GM18858 (cell line): ENCODE measurements at regions not wholly inside any gene's neighbourhood (a gene's known extent, or its start where the extent isn't known, plus 50 kb on each side); places are given as distances from the start of the nearest gene placed in this dataset.
"Not testable (repeated sequence)": the region's sequence is repeated elsewhere in the genome, so short reads cannot be mapped to it uniquely, and the experiment has no call there.

Experiments used
- ATAC-seq: cut with Tn5 transposase; IDR thresholded peaks from one replicate; pipeline ENCODE4 v1.9.1; 2021; ENCODE audit not compliant: unreplicated experiment

GRCh38 chr5:36739751-36740221, 133.4 kb downstream of the SLC1A3 start:
- peak; percentile 62 for ATAC-seq

DNA sequence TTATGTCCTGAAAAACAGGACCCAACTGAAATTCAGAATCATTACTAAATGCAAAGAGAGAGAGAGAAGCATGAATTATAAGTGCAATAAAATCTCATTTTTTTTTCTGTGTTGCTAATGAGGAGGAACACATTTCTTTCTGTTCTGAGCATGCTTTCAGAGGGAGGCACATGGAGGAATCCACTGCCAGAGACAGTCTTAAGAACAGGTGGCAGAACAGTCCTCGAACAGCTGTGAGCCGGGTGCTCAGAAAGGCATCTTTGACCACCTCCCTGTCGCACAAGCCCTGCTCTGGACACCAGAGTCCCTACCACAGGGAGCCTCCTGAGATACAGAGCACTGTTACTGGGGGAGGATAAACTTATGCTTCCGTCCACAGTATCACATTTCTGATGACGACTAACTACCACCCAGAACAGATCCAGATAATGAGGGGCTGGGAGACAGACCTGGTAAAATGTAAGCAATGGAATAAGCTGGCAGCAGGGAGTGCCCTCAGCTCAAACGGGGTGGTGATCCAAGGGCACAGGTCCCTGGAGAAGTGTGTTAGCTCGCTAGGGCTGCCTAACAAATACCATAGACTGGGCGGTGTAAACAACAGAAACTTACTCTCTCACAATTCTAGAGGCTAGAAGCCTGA, 134.0 kb downstream of the SLC1A3 start:
- ATAC-seq: no peak

- ATAC-seq: no peak
Observed at GRCh38 chr5:36741128-36741527, 134.7 kb downstream of the SLC1A3 start.

DNA sequence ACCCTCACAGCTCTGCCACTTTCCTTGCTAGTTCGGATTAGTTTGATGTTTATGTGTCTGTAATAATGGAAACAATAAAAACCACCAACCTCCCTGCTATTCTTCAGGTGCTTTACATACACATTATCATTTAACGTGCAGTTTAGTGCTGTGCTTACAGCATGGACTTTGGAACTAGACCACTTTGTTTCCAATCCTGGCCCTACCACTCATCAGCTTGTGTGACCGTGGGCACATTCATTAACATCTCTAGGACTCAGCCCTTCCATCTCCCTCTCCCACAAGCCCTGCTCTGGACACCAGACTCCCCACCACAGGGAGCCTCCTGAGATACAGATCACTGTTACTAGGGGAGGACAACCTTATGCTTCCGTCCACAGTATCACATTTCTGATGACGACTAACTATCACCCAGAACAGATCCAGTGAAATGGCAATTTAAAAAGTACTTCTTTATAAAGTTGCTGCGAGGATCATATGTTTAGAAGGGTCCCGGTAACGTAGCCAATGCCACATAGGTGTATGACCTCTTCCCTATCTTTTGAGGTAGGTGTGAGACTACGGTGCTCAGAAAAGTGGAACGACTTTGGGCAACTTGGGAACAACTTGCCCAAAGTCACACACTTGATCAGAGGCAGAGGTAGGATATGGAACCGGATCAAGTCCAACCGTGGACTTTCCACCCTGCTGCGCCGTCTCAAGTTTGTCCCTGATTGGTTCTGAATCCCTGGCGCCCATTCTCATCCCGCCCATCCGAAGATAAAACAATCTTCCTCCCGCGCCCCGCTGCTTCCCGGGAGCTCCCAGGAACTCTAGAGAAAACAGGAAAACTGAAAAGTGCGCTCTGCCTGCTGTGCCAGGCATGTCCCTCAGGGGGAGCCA, 132.4 kb upstream of the NIPBL start:
- no peak for ATAC-seq

DNA sequence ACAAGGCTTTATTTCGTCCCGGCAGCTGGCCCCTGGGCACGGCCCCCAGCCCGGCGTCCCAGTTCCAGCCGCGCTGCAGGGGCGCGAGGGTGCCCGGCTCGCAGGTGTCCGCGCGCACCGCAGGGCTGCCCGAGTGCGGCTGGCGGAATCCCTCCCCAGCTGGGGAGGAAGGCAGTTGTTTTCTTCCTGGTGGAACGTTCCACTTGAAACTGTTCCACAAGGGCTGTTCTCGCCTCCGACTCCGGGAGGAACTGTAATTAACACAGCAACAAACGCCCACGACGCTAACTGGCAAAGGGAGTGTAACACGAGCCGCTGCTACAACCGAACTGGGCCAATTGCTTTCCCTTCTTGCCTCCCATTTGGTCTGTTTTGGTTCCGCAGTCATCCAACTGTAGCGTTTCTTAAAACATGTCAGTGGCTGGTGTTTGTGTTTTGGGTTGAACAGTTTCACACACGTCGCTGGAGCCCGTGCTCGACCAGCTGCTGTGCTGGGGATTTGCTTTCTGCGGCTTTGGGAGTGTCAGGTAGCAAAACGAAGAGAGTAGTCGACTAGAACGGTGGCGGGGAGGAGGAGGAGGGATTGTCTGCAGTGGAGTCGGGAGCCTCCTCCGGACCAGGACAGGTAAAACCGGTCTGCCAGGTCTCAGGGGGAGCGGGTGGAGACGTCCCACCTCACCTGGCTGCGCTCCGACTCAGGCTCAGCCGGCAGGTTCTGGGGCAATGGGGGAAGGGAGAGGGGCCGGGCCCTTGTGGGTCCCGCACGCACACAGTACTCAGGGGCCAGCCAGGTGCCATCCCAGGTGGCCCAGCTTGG, 131.6 kb upstream of the NIPBL start:
- ATAC-seq: peak; percentile 53

- not testable (repeated sequence) for ATAC-seq
Observed at GRCh38 chr5:36747794-36748193, 128.8 kb upstream of the NIPBL start.

DNA sequence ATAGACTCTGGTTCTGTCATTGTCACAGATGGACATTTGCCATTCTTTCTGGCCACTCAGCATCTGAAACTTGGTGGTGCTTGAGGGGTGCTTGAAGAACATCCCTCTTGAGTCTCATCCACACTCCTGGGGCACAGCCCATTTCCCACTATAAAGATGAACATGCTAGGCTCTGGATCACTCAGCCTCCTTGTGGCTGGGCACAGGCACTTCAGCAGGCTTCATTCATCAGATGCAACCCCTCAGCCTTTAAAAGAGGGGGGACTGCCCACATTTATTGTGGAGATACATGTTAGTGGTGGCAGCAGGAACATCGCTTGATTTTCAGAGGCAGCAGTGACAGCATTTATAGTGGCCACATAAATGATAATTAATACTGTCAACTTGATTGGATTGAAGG, 124.7 kb upstream of the NIPBL start:
- no peak for ATAC-seq

- no peak for ATAC-seq
Observed at GRCh38 chr5:36755342-36755741, 121.2 kb upstream of the NIPBL start.

DNA sequence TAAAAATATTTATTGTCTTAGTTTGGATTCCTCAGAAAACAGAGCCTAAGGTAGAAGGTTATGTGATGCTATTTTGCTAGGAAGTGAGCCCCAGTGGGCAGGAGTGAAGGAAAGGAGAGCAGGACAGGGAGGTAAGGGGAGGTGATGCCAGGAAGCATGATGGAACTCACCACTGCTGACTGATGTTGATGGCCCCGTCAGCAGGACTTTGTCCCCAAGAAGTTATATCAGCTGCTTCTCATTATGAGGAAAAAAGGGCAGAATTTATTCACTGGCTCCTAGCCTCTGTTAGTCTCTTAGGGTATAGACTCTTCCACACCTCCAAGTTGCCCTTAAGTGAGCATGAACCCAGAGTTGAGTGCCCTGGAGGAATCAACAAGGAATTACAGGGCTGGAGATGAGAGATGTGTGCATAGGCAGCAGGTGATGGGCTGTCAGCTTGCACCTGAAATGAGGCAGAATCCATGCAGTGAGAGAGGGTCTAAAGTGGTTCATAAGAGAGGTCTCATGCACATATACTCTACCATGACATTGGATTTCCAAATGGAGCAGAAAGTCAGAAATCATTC, 120.6 kb upstream of the NIPBL start:
- ATAC-seq: no peak

DNA sequence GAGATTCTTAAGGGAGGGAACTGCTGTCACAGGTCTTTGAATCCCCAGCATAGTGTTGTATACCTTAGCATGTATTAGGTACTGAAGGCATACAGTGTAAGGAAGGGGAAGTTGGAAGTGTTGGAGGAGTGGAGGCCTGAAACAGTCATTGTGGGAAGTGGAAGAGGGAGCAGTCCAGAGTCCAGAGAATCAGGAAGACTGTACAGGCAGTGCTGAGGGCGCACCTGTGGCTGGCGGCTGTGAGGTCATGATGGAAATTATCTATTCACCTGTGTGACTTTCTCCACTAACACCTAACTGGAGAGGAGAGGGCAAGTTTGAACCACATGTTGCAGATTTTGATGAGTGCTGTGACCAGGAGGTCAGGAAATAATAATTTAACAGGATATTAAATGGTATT, 119.7 kb upstream of the NIPBL start:
- no peak for ATAC-seq

- ATAC-seq: no peak
Observed at GRCh38 chr5:36759117-36759516, 117.5 kb upstream of the NIPBL start.

GRCh38 chr5:36763454-36763853, 113.1 kb upstream of the NIPBL start:
- no peak for ATAC-seq

DNA sequence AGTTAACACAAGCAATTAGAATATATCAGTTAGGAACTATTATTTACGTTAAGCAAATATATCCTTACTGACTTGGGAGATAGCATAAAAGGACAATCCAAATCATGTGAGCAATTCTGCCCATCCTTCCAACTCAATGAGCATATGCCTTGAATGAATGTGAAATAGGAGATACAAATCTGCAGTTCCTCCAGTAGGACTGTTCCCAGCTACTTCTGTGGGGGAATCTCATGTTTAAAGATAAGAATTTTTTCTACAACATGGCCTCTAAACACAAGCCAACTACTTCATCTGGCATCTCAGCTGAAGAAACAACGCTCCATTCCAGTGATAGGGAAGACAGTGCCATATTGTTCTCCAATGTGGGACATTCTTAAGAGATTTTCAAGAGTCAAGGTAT, 110.7 kb upstream of the NIPBL start:
- ATAC-seq: no peak

- no peak for ATAC-seq
Observed at GRCh38 chr5:36766981-36767380, 109.6 kb upstream of the NIPBL start.

- no peak for ATAC-seq
Observed at GRCh38 chr5:36768450-36768849, 108.1 kb upstream of the NIPBL start.

DNA sequence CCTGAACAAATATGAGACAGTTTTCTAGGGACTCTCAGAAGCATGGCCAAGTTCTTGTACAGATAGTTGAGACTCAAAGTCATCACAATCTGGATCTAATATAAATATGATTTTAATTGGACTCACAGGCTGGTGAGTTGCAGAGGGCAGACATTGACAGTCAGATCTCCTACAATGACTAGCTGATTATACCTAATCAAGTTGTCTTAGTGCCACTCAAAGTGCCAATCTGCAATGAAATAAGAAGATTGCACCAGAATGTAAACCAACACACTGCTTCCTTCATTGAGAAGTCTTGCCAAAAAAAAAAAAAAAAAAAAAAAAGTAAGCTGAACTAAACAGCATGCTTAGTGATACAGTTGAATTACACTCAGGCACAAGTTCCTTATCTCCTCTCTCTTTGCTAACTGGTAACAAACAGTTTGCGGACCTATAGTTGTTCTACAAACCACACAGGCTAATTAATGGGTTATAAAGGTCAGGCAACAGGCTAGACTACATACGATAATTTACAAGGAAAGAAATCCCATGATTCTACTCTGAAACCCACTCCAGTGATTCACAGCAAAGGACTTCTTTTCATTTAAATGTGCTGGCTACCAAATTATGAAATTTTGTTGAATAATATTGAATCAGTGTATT, 107.3 kb upstream of the NIPBL start:
- ATAC-seq: no peak

GRCh38 chr5:36770125-36770524, 106.4 kb upstream of the NIPBL start:
- ATAC-seq: no peak

DNA sequence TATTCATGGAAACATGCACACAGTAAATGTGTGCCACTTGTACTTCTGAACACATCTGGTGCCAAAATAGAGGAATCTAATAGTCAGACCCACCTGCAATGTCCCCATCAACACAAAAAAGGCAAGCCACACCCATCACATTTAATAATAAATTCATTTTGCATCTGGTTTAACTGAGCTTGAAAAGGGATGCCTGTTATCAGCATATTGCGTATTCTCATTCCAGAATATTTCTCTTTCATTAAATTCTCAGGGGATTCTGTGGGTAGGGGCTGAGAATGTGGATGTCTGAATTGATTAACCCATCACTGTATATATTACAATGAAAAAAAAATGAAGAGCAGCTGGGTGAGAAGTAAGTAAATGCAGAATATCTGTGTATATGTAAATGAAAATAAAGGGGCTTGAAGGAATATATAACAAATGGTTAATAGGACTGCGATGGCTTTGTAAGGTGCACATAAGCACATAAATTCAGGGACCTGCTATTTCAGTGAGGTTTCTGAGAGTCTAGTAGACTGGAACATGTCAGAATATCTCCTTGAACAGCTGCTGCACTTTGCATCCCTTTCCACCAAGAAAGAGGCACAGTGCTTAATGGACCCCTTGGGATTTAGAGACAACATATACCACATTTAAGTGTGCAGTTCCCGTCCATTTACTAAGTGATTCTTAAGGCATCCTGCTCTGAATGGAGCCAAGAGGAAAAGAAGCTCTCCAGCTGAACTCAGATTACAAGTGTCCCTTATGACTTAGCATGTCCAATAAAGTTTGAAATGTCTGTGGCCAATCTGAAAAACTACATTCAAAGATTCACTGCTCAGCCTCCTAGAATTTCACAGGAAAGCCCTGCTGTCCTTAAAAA, 104.1 kb upstream of the NIPBL start:
- ATAC-seq: no peak

GRCh38 chr5:36777105-36777757, 99.3 kb upstream of the NIPBL start:
- no peak for ATAC-seq
